GM10847 (cell line): ENCODE measurements at regions not wholly inside any gene's neighbourhood (a gene's known extent, or its start where the extent isn't known, plus 50 kb on each side); places are given as distances from the start of the nearest gene placed in this dataset.

Source experiments
- POLR2A ChIP-seq: IDR thresholded peaks from 2 replicates; pipeline ENCODE4 v1.6.1; 2011; ENCODE audit not compliant: insufficient read length; ENCODE audit errors: extremely low read depth

DNA sequence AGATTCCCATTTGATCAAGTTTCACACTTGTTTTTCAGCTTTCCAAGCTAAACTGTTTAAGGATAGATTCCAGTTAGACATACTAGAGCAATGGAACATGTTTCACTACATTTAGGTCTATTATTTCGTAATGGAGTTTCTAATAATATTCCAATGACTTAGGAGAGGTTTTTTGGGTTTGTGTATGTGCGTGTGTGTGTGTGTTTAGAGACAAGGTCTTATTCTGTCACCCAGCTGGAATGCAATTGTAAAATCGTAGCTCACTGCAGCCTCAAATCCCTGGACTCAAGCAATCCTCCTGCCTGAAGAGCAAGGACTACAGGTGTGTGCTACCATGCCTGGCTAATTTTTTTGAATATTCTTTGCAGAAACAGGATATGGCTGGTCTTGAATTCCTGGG is 426.3 kb downstream of the ZFHX3 start:
- TF ChIP-seq POLR2A: no peak

DNA sequence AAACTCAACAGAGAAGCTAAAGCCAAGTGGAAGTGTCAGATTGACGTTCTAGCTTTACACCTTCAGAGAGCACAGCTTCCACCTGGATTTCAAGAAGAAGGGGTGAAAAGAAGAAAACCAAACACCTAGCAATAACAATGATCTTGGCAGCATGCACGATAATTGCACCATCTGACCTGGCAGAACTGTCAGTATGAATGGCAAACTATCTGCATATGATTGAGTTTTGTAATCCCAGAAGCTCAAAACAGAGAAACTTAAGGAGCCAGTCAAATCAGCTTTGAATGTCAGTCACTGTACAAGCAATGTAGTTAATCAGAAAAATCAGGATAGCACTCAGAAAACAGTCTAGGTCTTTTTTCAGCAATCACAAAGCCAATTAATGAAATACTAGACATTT is 427.1 kb downstream of the ZFHX3 start:
- no peak for TF ChIP-seq POLR2A

DNA sequence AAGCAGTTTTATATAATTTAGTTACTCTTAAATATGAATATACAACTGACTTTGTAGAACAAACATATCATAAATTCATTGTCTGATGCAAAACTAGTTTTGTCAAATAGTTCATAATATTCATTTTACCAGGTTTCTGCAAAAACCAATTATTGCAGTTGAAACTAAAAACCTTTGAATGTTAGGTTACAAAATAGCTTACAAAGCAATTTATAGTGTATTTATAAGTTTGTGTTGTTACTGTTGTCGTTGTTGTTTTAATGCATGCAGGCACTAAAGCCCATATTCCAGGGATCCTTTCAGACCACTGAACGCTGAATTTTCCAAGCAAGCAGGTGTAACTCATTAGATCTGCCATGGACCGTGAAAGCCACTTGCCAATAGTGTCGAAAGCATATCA is 427.6 kb downstream of the ZFHX3 start:
- no peak for TF ChIP-seq POLR2A

DNA sequence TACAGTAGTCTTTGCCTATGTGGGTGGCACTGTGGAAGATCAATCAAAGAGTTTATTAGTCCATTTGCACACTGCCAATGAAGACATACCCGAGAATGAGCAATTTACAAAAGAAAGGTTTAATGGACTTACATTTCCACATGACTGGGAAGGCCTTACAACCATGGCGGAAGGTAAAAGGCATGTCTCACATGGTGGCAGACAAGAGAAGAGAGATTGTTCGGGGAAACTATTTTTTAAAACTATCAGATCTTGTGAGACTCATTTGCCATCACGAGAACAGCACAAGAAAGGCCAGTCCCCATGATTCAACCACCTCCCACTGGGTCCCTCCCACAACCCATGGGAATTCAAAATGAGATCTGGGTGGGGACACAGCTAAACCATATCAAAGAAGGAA is 432.1 kb downstream of the ZFHX3 start:
- no peak for TF ChIP-seq POLR2A

DNA sequence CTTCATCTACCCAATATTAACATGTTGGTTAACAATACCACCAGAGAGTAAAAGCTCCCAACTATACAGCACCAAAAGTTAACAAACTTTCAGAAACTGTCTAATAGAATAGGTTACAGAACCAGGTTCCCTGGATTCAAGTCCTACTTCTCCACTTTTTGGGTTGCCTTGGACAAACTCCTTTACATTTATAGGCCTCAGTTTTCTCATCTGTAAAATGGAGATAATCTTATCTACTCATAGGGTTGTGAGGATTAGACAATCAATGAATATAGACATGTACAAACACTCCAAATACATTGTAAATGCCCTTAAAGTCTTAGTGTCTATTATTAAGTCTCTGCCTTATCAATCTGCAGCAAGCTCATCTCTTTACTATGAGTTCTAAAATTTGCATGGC is 435.2 kb downstream of the ZFHX3 start:
- TF ChIP-seq POLR2A: no peak

DNA sequence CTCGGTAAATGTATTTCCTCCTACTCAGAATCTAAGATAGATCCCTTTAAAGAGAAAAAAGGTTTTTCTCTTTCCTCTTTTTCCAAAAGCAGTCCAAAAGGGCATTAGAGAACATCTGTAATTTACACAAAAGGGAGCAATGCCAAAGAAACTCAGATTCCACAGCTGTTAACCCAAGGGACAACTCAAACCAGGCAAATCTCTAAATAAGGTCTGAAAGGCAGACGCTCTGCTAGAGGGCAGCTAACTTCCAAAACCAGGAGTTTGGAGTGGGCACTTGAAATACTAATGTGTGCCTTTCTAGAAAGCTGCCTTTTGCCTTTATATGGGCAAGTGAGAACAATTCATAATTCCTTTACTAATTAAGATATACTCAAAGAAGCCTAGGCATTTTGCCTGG is 435.7 kb downstream of the ZFHX3 start:
- no peak for TF ChIP-seq POLR2A

DNA sequence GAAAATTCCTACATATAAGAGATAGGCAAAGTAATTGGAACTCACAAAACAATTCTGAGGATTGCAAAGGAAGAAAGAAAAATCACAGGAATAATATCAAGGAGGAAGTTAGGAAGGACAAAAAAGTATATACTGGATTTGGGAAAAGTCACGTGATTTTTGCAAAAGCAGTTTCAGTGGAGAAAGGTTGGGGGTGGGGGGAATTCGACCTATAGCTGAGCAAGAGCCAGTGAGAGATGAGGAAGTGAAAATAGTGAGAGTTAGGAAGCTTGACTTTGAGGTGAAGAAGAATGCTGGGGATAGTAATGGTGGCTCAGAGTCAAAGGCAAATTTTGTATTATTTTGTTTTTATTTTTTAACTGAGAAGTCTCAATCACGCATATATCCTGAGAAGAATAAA is 438.0 kb upstream of the PMFBP1 start:
- no peak for TF ChIP-seq POLR2A

DNA sequence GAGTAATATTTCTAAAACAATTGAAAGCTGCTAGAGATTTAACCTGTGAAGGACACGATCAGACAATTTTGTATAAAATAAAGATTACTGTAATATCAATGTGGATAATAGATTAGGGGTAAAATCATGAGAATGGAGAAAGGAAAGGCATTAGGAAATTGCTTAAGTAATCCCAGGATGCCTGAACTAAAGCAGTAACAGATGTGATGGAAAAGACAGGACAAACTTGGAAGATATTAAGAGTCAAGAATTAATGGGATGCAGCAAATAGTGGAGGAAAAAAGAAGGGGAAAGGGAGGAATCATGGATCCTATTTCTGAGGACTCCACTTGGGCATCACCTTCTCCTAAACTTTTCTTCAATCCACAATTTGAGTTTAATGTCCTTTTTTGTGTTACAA is 437.1 kb upstream of the PMFBP1 start:
- TF ChIP-seq POLR2A: no peak

DNA sequence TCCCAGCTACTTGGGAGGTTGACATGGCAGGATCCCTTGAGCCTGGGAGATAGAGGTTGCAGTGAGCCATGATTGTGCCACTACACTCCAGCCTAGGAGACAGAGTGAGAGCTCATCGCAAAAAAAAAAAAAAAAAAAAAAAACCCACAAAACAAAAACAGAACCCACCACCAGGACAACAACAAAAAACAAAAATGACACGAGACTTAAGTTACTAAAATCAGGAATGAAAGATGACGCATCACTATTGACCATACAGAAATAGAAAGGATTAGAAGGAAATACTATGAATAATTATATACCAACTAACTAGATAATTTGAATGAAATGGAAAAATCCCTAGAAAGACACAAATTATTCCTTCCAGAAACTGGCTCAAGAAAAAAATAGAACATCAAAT is 432.4 kb upstream of the PMFBP1 start:
- no peak for TF ChIP-seq POLR2A

DNA sequence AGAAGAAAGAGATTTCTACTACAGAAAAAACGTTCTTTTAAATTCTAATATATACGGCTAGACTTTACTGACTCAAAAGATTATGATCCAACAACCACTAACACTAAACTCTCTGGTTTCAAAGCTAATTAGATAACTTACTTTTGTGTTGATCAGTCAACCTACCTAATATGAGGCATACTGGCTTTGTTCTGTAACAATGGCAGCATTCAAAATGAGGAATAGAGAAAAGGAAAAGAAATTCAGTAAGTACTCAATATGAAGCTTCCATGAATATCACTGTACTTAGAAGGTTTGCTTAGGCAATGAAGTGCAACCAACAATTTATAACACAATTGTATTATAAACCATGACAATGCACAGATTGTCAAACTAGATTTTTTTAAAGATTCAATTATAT is 430.5 kb upstream of the PMFBP1 start:
- TF ChIP-seq POLR2A: no peak

DNA sequence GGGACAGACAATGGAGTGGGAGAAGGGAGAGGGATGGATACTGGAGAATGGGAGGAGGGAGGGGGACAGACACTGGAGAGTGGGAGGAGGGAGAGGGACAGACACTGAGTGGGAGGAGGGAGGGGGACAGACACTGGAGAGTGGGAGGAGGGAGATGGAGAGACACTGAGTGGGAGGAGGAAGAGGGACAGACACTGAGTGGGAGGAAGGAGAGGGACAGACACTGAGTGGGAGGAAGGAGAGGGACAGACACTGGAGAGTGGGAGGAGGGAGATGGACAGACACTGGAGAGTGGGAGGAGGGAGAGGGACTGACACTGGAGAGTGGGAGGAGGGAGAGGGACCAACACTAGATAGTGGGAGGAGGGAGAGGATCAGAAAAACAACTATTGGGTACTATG is 426.7 kb upstream of the PMFBP1 start:
- no peak for TF ChIP-seq POLR2A

DNA sequence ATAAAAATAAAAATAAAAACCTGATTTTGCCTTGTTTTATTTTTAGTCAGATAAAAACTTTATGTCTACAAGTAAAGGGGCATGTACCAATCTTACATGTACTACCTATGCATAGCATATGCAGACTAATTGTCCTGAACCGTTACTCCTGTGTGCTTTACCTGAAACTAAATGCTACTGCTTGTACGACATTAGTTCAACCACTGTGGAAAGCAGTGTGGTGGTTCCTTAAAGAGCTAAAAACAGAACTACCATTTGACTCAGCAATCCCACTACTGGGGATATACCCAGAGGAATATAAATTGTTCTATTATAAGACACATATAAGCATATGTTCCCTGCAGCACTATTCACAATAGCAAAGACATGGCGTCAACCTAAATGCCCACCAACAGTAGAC is 426.0 kb upstream of the PMFBP1 start:
- no peak for TF ChIP-seq POLR2A

DNA sequence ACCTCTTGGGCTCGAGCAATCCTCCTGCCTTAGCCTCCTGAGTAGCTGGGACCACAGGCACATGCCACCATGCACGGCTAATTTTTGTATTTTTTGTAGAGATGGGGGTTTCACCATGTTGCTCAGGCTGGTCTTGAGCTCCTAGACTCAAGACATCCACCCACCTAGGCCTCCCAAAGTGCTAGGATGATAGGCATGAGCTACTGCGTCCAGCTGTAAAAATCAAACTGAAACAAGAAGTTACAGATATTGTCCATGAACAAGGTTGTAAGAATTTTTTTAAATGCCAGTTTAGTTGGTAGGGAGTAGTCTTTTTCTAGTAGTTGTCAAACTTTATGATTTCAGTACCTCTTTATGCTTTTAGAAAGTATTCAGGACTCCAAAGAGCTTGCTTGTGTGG is 424.4 kb upstream of the PMFBP1 start:
- no peak for TF ChIP-seq POLR2A

DNA sequence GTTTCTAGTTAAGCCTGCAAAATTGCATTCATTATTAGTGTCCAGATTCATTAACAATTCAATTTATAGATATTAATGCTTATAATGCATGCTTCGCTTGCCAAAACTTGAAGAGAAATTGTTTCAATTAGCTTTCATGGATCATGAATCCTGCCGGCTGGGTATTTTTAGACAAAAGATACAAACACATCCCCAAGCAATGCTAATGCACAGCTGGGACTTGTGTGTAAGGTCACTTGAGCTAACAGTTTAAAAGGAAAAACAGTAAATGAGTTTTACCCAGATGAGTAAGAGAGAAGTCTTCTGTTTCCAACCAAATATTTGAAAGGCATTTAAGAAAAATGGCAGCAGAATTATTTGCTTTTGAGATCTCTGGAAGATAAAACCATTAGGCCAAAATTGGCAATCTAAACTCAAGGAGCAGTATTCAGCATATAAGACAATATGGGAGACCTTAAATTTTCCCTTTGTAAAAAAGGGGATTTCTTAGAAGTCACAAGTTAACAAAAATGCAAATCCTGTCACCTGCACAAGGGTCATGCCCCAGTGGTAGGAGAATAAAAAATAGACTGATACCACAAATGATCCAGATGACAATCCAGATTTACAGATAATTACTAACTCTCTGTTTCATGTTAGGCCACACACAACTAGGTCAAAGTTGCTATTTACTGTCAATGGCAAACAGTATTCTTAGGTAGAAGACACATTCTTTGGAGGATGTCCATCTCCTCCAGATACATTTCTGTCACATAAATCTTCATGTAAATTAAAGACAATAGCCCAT is 418.4 kb upstream of the PMFBP1 start:
- no peak for TF ChIP-seq POLR2A

DNA sequence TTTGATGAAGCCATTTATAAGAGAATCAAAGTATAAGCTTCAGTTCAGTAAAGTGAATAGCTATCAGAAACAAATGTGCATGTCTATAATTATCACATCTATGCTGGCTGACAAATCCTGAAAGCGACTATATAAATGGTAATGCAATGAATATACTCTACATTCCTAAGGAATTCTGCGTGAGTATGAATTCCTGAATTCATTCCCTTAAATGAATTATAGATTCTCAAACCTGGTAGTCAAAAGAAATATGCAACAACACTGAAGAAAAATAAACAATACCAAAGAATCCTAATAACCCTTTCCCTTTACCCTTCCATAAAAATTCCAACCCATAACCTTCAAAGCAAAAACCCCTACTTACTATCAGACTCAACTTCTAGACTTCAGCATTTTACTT is 416.6 kb upstream of the PMFBP1 start:
- TF ChIP-seq POLR2A: no peak

DNA sequence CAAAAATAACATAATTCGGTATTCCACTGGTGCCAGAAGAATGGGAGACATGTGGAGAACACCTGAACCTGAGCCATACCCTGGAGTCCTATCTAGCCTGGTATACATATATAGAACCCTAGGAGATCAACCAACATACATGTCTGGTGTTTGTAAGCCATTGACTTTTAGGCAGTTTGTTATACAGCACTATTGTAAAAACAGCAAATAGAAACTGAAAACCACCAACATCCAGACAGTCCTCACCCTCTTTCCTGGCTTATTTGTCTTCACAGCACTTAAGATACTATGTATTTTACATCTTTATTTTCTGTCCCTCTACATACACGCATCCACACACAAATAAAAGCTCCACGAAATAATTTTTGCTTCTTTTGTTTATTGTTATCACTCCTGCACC is 404.2 kb upstream of the PMFBP1 start:
- TF ChIP-seq POLR2A: no peak

DNA sequence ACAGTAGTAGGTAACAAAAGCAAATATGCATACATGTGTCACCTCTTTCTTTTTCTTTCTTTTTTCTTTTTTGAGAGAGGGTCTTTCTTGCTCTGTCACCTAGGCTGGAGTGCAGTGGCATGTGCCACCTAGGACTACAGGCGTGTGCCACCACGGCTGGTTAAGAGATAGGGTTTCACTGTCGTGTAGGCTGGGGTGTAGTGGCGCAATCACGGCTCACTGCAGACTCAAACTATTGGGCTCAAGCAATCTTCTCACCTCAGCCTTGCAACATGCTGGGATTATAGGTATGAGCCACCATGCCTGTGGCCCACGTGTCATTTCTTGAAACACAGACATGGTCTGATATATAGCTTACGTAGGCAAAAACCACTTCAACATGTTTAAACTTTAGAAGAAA is 397.7 kb upstream of the PMFBP1 start:
- no peak for TF ChIP-seq POLR2A

DNA sequence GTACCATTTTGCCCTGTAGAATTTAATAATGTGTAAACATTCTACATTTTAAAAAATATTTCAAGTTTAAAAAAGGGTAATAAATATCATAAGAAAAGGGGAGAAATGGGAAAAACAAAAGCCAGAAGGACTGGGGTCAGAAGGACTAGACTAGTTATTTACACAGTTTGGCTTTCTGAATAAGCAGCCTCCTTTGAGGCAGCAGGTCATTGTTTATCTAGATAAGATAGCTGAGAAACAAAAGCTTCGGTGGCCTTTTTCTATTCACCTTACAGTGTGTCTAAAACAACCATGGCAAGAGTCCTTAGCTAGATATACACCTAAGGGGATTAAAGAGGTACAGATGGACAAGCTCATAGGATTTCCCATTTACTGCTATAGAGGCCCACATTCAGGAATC is 396.5 kb upstream of the PMFBP1 start:
- no peak for TF ChIP-seq POLR2A

DNA sequence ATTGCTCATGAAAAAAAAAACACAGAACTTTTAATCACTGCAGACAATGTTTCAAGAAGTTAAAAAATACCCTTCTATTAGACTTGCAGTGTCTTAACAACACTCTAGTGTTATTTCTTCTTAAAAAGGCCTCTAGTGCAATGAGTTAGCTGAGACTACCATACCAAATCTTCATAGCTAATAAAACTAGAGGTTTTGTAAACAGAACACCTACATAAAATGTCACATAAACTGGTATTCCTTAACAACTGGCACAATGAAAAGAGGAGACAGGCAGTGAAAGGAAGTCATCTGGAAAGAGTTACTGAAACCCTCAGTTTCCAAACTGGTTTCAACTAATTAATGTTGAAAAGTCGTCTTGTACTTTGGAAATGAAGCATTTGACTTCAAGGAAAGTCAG is 394.2 kb upstream of the PMFBP1 start:
- TF ChIP-seq POLR2A: no peak
